Epithelial cell of esophagus (primary cell): ENCODE measurements at regions not wholly inside any gene's neighbourhood (a gene's known extent, or its start where the extent isn't known, plus 50 kb on each side); places are given as distances from the start of the nearest gene placed in this dataset.

Source experiments
- DNase-seq: peaks from one replicate; pipeline ENCODE4 v3.0.0; 2010; ENCODE audit warnings: low read depth
- H3K4me3 ChIP-seq: 2 replicates; pipeline ENCODE4 v1.5.1; 2011; ENCODE audit warnings: mild to moderate bottlenecking, low read length, control low read depth
- TF ChIP-seq, protein P1 (sequence below): IDR thresholded peaks from 2 replicates; pipeline ENCODE4 v1.5.1; 2011; ENCODE audit warnings: low read depth, mild to moderate bottlenecking, low read length, control low read depth, inconsistent platforms; ENCODE audit not compliant: insufficient read depth; ENCODE audit errors: missing control alignments

DNA sequence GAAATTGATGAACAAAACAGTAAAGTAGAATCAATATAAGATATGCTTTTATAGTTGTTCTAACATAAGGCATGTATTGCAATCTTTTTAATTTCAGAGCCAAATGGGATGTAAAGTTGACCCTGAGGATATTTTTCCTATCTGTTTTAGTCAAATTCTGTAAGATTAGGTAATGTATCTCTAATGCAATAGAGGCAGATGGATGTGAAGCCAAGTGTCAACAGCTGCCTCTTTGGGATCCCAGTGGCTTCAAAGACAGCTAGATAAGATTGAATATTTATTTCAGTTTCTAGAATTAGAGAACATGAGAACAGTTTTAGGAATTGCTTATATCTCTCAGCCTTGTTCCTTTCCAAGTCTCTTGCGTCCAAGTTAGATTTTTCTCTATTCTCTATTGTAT, 208.3 kb downstream of the DNAJB9 start:
- TF ChIP-seq, protein P1, sequence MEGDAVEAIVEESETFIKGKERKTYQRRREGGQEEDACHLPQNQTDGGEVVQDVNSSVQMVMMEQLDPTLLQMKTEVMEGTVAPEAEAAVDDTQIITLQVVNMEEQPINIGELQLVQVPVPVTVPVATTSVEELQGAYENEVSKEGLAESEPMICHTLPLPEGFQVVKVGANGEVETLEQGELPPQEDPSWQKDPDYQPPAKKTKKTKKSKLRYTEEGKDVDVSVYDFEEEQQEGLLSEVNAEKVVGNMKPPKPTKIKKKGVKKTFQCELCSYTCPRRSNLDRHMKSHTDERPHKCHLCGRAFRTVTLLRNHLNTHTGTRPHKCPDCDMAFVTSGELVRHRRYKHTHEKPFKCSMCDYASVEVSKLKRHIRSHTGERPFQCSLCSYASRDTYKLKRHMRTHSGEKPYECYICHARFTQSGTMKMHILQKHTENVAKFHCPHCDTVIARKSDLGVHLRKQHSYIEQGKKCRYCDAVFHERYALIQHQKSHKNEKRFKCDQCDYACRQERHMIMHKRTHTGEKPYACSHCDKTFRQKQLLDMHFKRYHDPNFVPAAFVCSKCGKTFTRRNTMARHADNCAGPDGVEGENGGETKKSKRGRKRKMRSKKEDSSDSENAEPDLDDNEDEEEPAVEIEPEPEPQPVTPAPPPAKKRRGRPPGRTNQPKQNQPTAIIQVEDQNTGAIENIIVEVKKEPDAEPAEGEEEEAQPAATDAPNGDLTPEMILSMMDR = no peak
- DNase-seq = no peak

GRCh38 chr7:108789451-108789850, 219.8 kb downstream of the DNAJB9 start:
- TF ChIP-seq, protein P1 = no peak
- no peak for DNase-seq

More for the DNA sequence above, 208.3 kb downstream of the DNAJB9 start:
- no peak overlapping the region for H3K4me3 ChIP-seq

GRCh38 chr7:108794466-108794865, 224.8 kb downstream of the DNAJB9 start:
- TF ChIP-seq, protein P1 = no peak
- no peak for DNase-seq
- H3K4me3 ChIP-seq = no peak overlapping the region

More at GRCh38 chr7:108789451-108789850, 219.8 kb downstream of the DNAJB9 start:
- no peak overlapping the region for H3K4me3 ChIP-seq

DNA sequence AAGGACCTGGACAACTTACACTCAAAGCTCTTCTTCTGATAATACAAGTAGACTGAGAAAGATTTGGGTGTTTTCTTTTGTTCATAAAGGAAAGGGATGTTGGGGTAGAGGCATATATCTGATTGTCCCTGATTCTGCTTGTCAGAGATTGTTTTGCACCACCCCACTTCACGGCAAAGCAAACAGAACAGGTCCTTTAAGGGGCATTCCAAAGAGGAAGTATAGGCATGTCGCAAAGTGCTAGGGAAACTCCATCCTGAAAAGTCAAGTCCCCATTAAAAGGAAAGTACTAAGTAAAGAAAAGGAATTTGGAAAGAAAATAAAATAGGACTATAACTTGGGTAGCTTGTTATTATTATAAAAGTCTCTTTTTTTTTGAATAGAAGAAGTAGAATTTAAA, 233.0 kb downstream of the DNAJB9 start:
- no peak overlapping the region for H3K4me3 ChIP-seq
- DNase-seq = no peak
- TF ChIP-seq, protein P1 = no peak

- H3K4me3 ChIP-seq = no peak overlapping the region
- TF ChIP-seq, protein P1 = peak; percentile 49
- DNase-seq = peak; percentile 20
Observed at GRCh38 chr7:108805808-108806397, 236.2 kb downstream of the DNAJB9 start.

DNA sequence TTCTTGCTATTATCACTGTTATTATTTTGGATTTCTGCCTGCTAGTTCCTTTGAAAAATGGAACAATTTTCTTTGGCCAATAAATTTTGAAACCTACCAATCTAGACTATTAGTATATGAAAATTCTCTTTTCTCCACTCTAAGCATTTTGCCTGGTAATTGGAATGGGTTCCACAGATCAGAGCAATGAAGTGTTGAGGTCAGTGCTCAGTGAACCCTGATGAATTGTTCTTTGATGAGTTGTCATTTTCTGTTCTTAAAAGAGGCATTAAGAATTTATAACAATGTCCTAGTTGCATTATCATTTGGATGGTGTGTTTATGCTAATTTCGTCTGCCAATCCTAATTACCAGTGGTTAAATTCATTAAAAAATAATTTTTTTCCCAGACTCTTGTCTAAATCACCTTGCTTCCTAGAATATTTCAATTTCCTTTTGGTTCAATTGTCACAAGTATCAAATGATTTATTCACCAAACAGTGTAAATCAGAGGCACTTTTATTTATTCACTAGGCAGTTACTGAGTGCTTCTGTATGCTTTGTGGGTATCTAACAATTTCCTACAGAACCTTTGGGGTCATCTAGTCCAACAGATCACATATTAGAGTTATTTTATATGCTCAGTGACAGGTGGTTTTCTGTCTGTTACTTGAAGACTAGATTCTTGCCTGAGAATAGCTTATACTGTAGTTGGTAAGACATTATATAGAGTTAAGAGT, 239.0 kb downstream of the DNAJB9 start:
- no peak for DNase-seq
- TF ChIP-seq, protein P1 = no peak
- no peak overlapping the region for H3K4me3 ChIP-seq
